ENCODE measurements at regions not wholly inside any gene's neighbourhood (a gene's known extent, or its start where the extent isn't known, plus 50 kb on each side); places are given as distances from the start of the nearest gene placed in this dataset.

GRCh38 chr15:35244227-35244626 lies 159.1 kb upstream of the NANOGP8 start:
- DNase-seq (ENCODE audit: low read depth, low spot score) (no peak), FAIRE-seq (no peak)
- Histone ChIP-seq H3K9me1 (replicated peaks; ENCODE audit: control insufficient read depth, extremely low read depth, insufficient read depth, low read length) (no peaks in the 10 kb centered on the region), H3K9ac (replicated peaks; ENCODE audit: extremely low read depth, insufficient read depth, low read length) (no peak overlapping the region), H3K27ac (ENCODE audit: insufficient read depth, low read depth, low read length) (no peak overlapping the region), H3K27me3 (ENCODE audit: control insufficient read depth in 2 of 2, insufficient read depth in 2 of 2, low read length in 2 of 2) (no peaks in the 10 kb centered on the region), H3K4me3 (replicated peaks in 1 of 3; ENCODE audit: insufficient read depth in 1 of 3, low read depth in 1 of 3, low read length in 3 of 3) (no peak overlapping the region), H3K4me1 (ENCODE audit: control insufficient read depth, extremely low read depth, insufficient read depth, low read length) (no peaks in the 10 kb centered on the region), H3K79me2 (ENCODE audit: control insufficient read depth, insufficient read depth, low read length) (no peaks in the 10 kb centered on the region), H4K20me1 (replicated peaks; ENCODE audit: control insufficient read depth, extremely low read depth, insufficient read depth, low read length) (no peaks in the 10 kb centered on the region), H2AFZ (ENCODE audit: low read depth, low read length) (no peak overlapping the region), H3K4me2 (ENCODE audit: insufficient read depth, low read length) (no peak overlapping the region), H3K9me3 (replicated peaks; ENCODE audit: control insufficient read depth, insufficient read depth, low read length) (no peaks in the 10 kb centered on the region), H3K36me3 (ENCODE audit: control insufficient read depth in 2 of 2, extremely low read depth in 1 of 2, insufficient read depth in 2 of 2, low read length in 2 of 2) (no peaks in the 10 kb centered on the region)
- POLR2A ChIA-PET = no interaction called here
- dilution Hi-C loops (cut with MboI; ENCODE audit: extremely low pct_ligation_motif_present, low sequenced_read_pairs) = no loop called here
- CTCF ChIA-PET = interaction anchor here (1.1 to 1.3 kb wide), 2 partner anchors 9 to 45 kb away, joined by 3 to 4 read pairs; no protein-coding TSS in a partner anchor
- intact Hi-C loops (cut with micrococcal nuclease) = no loop called here
- BruUV-seq (replicated peaks) = no TSS peak
- TF ChIP-seq JUN (IDR thresholded peaks at IDR 0.05; ENCODE audit: borderline replicate concordance, insufficient read depth, insufficient read length, low read depth) = no peak
- TF ChIP-seq, protein P1, sequence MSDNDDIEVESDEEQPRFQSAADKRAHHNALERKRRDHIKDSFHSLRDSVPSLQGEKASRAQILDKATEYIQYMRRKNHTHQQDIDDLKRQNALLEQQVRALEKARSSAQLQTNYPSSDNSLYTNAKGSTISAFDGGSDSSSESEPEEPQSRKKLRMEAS (IDR thresholded peaks at IDR 0.05; ENCODE audit: insufficient read depth, insufficient read length) = no peak
- TF ChIP-seq, protein P2, sequence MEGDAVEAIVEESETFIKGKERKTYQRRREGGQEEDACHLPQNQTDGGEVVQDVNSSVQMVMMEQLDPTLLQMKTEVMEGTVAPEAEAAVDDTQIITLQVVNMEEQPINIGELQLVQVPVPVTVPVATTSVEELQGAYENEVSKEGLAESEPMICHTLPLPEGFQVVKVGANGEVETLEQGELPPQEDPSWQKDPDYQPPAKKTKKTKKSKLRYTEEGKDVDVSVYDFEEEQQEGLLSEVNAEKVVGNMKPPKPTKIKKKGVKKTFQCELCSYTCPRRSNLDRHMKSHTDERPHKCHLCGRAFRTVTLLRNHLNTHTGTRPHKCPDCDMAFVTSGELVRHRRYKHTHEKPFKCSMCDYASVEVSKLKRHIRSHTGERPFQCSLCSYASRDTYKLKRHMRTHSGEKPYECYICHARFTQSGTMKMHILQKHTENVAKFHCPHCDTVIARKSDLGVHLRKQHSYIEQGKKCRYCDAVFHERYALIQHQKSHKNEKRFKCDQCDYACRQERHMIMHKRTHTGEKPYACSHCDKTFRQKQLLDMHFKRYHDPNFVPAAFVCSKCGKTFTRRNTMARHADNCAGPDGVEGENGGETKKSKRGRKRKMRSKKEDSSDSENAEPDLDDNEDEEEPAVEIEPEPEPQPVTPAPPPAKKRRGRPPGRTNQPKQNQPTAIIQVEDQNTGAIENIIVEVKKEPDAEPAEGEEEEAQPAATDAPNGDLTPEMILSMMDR (IDR thresholded peaks at IDR 0.05; ENCODE audit: extremely low read depth in 1 of 2, insufficient read depth in 1 of 2, low read depth in 1 of 2, low read length in 2 of 2) = no peak
- no peak for TF ChIP-seq GATA2 (IDR thresholded peaks at IDR 0.05; ENCODE audit: insufficient read depth, insufficient read length, low read depth, low read length)
- no peak for TF ChIP-seq POLR2A (IDR thresholded peaks at IDR 0.05; ENCODE audit: low read depth, low read length)
- no peak for TF ChIP-seq EZH2 (IDR thresholded peaks at IDR 0.05; ENCODE audit: borderline replicate concordance, low read depth, low read length, severe bottlenecking)
- no peak for TF ChIP-seq FOS (IDR thresholded peaks at IDR 0.05; ENCODE audit: borderline replicate concordance, insufficient read depth, low read length)
- no peak for TF ChIP-seq MYC (IDR thresholded peaks at IDR 0.05; ENCODE audit: low read depth, low read length)
- TF ChIP-seq POLR2AphosphoS5 (IDR thresholded peaks at IDR 0.05; ENCODE audit: insufficient read depth, low read depth, low read length) = no peak

Data from endothelial cell of umbilical vein (primary cell).